PC-3 (cell line): ENCODE measurements at regions not wholly inside any gene's neighbourhood (a gene's known extent, or its start where the extent isn't known, plus 50 kb on each side); places are given as distances from the start of the nearest gene placed in this dataset.

Experiments
- ATAC-seq: fragments of 200-7000 bp; cut with Tn5 transposase; 2 replicates; pipeline ENCODE4 v1.9.1; 2020; ENCODE audit warnings: mild to moderate bottlenecking, moderate library complexity
- BruUV-seq: library from RNA; stranded (reverse); fragments of 400-500 nt; replicated peaks from 2 replicates; lab custom pipeline; 2021; lab: Mats Ljungman, UMichigan
- CTCF ChIA-PET: fragments of 300-600 bp; sonication (Branson Sonifier 250); formaldehyde crosslinking; loops from one replicate; lab custom pipeline; 2022; ENCODE audit warnings: antibody characterized with exemption; lab: Charles Lee
- POLR2A ChIA-PET: fragments of 300-600 bp; sonication (Branson Sonifier 250); formaldehyde crosslinking; loops from one replicate; lab custom pipeline; 2022; ENCODE audit warnings: antibody characterized with exemption; ENCODE audit not compliant: unreplicated experiment; lab: Charles Lee
- DNase-seq: peaks from one replicate; pipeline ENCODE4 v3.0.0-alpha.2; 2015
- H2AFZ ChIP-seq: fragments of 300-600 bp; sonication (generic); 2 replicates; pipeline ENCODE4 v1.6.0; 2016; ENCODE audit warnings: antibody characterized with exemption, low read length
- H3F3A ChIP-seq: fragments of 300-600 bp; sonication (generic); one replicate; pipeline ENCODE4 v1.6.0; 2017; ENCODE audit warnings: antibody characterized with exemption, low read length, control low read depth, mild to moderate bottlenecking; ENCODE audit not compliant: unreplicated experiment
- H3K27ac ChIP-seq: fragments of 300-600 bp; sonication (generic); 2 replicates; pipeline ENCODE4 v1.5.1; 2016; ENCODE audit warnings: mild to moderate bottlenecking, low read length
- H3K27me3 ChIP-seq: fragments of 300-600 bp; sonication (generic); 2 replicates; pipeline ENCODE4 v1.6.1; 2016; ENCODE audit warnings: low read length, mixed read lengths
- H3K36me3 ChIP-seq: fragments of 300-600 bp; sonication (generic); 2 replicates; pipeline ENCODE4 v1.6.1; 2016; ENCODE audit warnings: low read depth, mixed run types, low read length, mixed read lengths
- H3K4me1 ChIP-seq: fragments of 300-600 bp; sonication (generic); 2 replicates; pipeline ENCODE4 v1.5.1; 2016; ENCODE audit warnings: low read length; ENCODE audit not compliant: insufficient read depth
- H3K4me2 ChIP-seq: fragments of 300-600 bp; sonication (generic); 2 replicates; pipeline ENCODE4 v1.6.0; 2016; ENCODE audit warnings: low read length
- H3K4me3 ChIP-seq: fragments of 300-600 bp; sonication (generic); 2 replicates; pipeline ENCODE4 v1.5.1; 2016; ENCODE audit warnings: mild to moderate bottlenecking, low read length, mixed read lengths
- H3K79me2 ChIP-seq: fragments of 300-600 bp; sonication (generic); 2 replicates; pipeline ENCODE4 v1.6.1; 2017; ENCODE audit warnings: low read length, mixed read lengths
- H3K9ac ChIP-seq: fragments of 300-600 bp; sonication (generic); 2 replicates; pipeline ENCODE4 v1.6.0; 2016; ENCODE audit warnings: mild to moderate bottlenecking, low read length
- H3K9me2 ChIP-seq: fragments of 300-600 bp; sonication (generic); replicated peaks from 2 replicates; pipeline ENCODE4 v1.6.1; 2016; ENCODE audit warnings: mixed run types, low read length, mixed read lengths
- H3K9me3 ChIP-seq: fragments of 300-600 bp; sonication (generic); 2 replicates; pipeline ENCODE4 v1.6.1; 2016; ENCODE audit warnings: low read length, mixed read lengths
- H4K20me1 ChIP-seq: fragments of 300-600 bp; sonication (generic); 2 replicates; pipeline ENCODE4 v1.6.1; 2016; ENCODE audit warnings: low read length, mixed read lengths
- CTCF ChIP-seq: fragments of 300-600 bp; sonication (generic); conservative IDR thresholded peaks from 2 replicates; pipeline ENCODE4 v1.5.1; 2017; ENCODE audit warnings: antibody characterized with exemption, low read depth, mild to moderate bottlenecking, low read length
- EZH2 ChIP-seq: fragments of 300-600 bp; sonication (generic); IDR thresholded peaks from one replicate; pipeline ENCODE4 v1.6.1; 2017; ENCODE audit warnings: antibody characterized with exemption, mild to moderate bottlenecking, low read length; ENCODE audit not compliant: unreplicated experiment
- EZH2phosphoT487 ChIP-seq: fragments of 300-600 bp; sonication (generic); IDR thresholded peaks from 2 replicates; pipeline ENCODE4 v1.6.1; 2018; ENCODE audit warnings: mild to moderate bottlenecking, antibody characterized with exemption, low read length, borderline replicate concordance
- intact Hi-C: fragments of 100-400 bp; cut with micrococcal nuclease; formaldehyde crosslinking; loops from 2 replicates; pipeline ENCODE4 v1.9.0; 2023

GRCh38 chr6:153572371-153572770, 441.3 kb upstream of the RGS17 start:
- Histone ChIP-seq H3F3A (no peaks in the 10 kb centered on the region), H2AFZ (no peak overlapping the region), H3K4me1 (no peaks in the 10 kb centered on the region), H3K27me3 (peaks cover 43% of the 10 kb centered on the region), H3K4me2 (no peak overlapping the region), H3K9ac (no peak overlapping the region), H3K79me2 (no peaks in the 10 kb centered on the region), H3K9me3 (no peaks in the 10 kb centered on the region), H4K20me1 (no peaks in the 10 kb centered on the region), H3K36me3 (no peaks in the 10 kb centered on the region), H3K27ac (no peak overlapping the region), H3K4me3 (no peak overlapping the region), H3K9me2 (no peaks in the 10 kb centered on the region)
- POLR2A ChIA-PET = no interaction called here
- TF ChIP-seq EZH2 (no peak), EZH2phosphoT487 (no peak)
- intact Hi-C loops = no loop called here
- no peak for DNase-seq
- CTCF ChIA-PET = no interaction called here
- ATAC-seq = no peak
- no TSS peak for BruUV-seq

- Histone ChIP-seq H3K27me3 (peaks cover 16% of the 10 kb centered on the region), H3K9me3 (no peaks in the 10 kb centered on the region), H3K4me1 (no peaks in the 10 kb centered on the region), H4K20me1 (no peaks in the 10 kb centered on the region), H3K9me2 (no peaks in the 10 kb centered on the region), H2AFZ (no peak overlapping the region), H3K4me2 (no peak overlapping the region), H3K27ac (no peak overlapping the region), H3K9ac (no peak overlapping the region), H3K36me3 (no peaks in the 10 kb centered on the region), H3K4me3 (no peak overlapping the region), H3F3A (no peaks in the 10 kb centered on the region), H3K79me2 (no peaks in the 10 kb centered on the region)
- TF ChIP-seq CTCF = no peak
- no peak for TF ChIP-seq EZH2phosphoT487
- TF ChIP-seq EZH2 = no peak
- ChIA-PET CTCF (no interaction called here), POLR2A (no interaction called here)
- DNase-seq (no peak), ATAC-seq (no peak)
- intact Hi-C loops = no loop called here
- BruUV-seq = no TSS peak
Measured at GRCh38 chr6:153568628-153569027, 437.5 kb upstream of the RGS17 start.

GRCh38 chr6:153564803-153565202, 433.7 kb upstream of the RGS17 start:
- no peak overlapping the region for H3K4me3 ChIP-seq
- intact Hi-C loops = no loop called here
- no peak overlapping the region for H3K27ac ChIP-seq
- H3K79me2 ChIP-seq = no peaks in the 10 kb centered on the region
- no peak overlapping the region for H3K9ac ChIP-seq
- H3K36me3 ChIP-seq = no peaks in the 10 kb centered on the region
- ATAC-seq (no peak), DNase-seq (no peak)
- no peak overlapping the region for H3K4me2 ChIP-seq
- no peaks in the 10 kb centered on the region for H3K9me3 ChIP-seq
- H3K9me2 ChIP-seq = no peaks in the 10 kb centered on the region
- TF ChIP-seq EZH2phosphoT487 (no peak), EZH2 (no peak), CTCF (no peak)
- no peaks in the 10 kb centered on the region for H4K20me1 ChIP-seq
- BruUV-seq = no TSS peak
- H2AFZ ChIP-seq = no peak overlapping the region
- H3K27me3 ChIP-seq = no peaks in the 10 kb centered on the region
- ChIA-PET CTCF (no interaction called here), POLR2A (no interaction called here)
- no peaks in the 10 kb centered on the region for H3K4me1 ChIP-seq
- no peaks in the 10 kb centered on the region for H3F3A ChIP-seq
